NCI-H526 (cell line): ENCODE measurements at regions not wholly inside any gene's neighbourhood (a gene's known extent, or its start where the extent isn't known, plus 50 kb on each side); places are given as distances from the start of the nearest gene placed in this dataset.
"Not testable (repeated sequence)": the region's sequence is repeated elsewhere in the genome, so short reads cannot be mapped to it uniquely, and the experiment has no call there.

Source experiments
- DNase-seq, 2 experiments: peaks; one replicate each; lab custom pipeline; 2025; lab: John Stamatoyannopoulos, UW

DNA sequence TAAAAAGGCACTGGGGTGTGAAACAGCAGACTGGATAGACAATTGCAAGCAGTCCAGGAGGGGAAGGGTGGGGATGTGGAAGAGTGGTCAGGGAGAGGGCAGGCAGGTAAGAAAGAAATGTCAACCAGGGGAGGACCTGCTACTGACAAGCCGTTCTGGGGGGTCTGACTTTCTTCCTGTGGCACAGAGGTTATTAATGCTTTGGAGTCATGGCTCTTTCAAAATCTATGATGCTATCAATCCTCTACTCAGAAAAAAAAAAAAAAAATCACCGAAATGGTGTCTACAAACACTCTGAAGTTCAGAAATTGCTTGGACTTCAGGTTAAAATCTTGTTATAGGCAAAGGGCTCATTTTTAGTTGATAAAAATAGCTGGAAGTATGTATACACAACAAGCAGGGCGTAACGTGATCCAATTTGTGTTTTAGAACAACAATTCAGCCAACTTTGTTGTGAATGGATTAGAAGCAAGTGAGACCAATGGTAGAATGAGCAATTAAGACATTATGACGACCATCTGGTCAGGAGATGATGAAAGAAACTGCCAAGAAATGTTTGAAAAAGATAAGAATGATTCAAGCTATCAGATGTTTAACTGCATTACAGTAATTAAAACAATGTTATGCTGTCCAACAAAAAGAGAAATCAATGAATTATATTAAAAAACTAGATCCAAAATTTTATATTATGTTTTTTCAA, 255.2 kb downstream of the DEPDC1B start:
- DNase-seq, result no peak

DNA sequence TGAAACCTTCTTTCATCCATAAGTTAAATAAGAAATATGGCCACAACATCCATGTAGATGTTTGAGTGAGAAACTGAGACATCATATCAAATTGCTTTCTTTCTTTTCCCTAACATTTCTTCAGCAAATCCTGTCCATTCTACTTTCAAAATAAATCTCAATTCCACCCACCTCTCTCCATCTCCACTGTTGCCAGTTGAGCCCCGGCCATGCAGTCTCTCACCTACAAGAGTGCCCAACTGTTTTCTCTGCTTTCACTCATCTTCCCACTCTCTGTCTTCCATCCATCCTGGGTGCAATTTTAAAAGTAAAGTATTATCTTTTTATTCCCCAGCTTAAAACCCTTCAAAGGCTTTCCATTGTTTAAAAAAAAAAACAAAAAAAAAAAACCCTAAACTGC, 260.4 kb downstream of the DEPDC1B start:
- DNase-seq, result no peak

DNA sequence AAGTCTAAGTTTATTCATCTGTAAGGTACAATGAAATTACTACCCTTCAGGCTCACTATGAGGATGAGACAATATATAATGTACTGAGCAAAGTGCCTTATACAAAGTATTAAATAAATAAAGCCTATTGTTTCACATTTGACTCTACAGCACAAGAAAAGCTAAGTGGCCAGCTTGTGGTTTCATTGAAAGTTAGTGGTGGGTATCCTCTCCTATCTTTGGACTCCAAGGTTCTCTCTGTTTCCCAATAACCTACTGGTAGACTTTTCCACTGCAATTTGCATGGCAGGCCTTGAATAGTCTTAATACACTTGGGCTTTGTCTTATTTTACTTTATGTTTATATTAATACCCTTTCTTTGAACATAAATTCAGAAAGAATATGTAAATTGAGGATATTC, 262.7 kb downstream of the DEPDC1B start:
- no peak for DNase-seq

DNA sequence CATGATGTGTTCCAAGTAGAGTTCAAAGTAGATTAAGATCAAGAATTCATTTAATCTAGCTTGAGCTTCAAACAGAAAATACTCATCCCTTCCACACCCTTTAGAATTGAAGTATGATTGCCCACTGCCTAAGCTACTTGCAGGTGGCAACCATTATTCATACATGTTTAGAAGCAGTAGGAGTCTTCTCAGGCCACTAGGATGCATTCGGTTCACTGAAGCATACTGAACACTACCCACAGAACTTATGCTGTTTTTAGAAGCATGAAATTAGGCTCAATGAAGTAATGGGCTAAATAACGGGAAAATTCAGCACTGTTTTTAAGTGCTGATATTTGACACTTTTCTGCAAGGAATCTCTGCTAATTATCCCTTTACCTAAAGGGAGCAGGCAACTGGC, 263.4 kb downstream of the DEPDC1B start:
- no peak for DNase-seq

DNA sequence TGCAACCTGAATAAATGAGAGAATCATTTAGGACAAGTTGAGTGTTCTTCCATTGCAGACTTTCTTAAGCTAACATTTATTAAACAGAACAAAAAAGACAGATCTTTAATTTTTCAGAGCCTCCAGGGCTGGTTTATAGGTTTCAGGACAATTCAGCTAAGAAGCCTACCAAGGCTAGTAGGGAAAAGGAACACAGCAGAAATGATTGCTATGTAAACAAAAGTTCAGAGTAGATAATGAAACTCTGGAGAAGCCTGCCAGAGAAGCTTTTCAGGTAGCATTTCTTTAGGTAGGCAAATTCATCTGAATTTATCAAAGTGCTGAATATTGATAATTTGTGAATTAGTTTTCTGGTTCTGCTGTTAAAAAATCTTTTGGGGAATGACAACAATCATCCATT, 264.2 kb downstream of the DEPDC1B start:
- no peak for DNase-seq

DNA sequence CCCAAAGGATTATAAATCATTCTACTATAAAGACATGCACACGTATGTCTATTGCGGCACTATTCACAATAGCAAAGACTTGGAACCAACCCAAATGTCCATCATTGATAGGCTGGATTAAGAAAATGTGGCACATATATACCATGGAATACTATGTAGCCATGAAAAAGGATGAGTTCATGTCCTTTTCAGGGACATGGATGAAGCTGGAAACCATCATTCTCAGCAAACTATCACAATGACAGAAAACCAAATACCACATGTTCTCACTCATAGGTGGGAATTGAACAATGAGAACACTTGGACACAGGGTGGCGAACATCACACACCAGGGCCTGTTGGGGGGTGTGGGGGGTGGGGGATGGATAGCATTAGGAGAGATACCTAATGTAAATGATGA, 273.8 kb downstream of the DEPDC1B start:
- not testable (repeated sequence) for DNase-seq

DNA sequence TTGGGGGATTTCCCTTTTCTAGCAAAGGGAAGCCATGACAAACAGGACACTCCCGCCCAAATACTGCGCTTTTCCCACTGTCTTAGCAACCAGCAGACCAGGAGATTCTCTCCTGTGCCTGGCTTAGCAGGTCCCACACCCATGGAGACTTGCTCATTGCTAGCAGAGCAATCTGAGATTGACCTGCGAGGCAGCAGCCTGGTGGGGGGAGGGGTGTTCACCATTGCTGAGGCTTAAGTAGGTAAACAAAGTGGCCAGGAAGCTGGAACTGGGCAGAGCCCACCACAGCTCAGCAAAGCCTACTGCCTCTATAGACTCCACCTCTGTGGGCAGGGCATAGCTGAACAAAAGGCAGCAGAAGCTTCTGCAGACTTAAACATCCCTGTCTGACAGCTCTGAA, 279.2 kb downstream of the DEPDC1B start:
- not testable (repeated sequence) for DNase-seq

DNA sequence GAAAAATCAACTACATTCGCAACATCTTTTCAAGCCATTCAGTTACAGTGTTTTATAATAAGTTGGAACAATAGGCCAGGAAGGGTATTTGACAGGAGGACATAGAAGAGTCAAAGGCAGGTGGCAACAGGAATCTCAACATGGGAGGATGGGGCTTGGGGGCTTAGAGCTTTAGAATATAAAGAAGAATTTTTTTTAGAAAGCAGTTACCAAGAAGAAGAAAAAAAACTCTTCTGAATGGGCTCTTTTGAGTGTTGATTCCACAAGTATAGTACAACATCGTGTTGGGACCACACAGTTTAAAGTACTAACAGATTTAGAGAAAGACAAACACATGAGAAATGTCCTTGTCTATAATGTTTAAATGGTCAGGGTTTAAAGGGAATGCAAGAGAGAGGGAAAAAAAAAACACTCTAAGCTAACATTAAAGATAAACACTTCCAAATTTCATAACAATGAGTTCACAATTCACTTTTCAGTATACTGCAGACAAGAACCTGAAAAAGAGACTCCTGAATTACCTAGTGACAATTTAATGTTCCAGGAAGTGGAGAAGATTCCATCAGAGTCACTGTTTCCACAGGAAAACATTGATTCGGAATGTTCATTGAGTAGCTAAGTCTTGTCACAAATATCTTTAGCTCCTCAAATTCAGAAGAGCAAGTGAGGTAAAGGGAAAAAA, 282.3 kb downstream of the DEPDC1B start:
- no peak for DNase-seq

DNA sequence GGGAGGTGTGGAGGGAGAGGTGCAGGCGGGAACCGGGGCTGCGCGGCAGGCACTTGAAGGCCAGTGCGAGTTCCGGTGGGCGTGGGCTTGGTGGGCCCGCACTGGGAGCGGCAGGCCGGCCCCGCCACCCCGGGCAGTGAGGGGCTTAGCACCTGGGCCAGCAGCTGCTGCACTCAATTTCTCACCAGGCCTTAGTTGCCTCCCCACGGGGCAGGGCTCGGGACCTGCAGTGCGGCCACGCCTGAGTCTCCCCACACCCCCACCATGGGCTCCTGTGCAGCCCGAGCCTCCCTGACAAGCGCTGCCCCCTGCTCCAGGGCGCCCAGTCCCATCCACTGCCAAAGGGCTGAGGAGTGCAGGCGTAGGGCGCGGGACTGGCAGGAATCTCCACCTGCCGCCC, 284.5 kb downstream of the DEPDC1B start:
- no peak for DNase-seq

DNA sequence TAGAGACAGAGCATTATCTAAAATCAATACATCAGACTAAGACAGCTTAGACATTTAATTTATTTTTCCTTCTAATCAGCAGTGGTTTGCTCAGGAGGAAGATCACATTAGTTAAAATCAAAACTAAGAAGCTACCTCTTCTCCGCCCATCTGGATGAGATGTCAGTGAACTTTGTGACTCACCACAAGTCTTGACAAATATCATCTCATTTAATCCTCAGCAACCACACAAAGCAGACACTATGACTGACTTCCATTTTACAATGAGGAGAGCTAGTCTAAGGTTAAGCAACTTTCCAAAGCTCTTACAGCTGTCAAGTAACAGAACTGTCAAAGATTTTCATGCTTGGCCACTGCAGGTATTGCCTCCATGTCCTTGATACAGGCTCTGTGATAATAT, 289.5 kb downstream of the DEPDC1B start:
- DNase-seq, result no peak

DNA sequence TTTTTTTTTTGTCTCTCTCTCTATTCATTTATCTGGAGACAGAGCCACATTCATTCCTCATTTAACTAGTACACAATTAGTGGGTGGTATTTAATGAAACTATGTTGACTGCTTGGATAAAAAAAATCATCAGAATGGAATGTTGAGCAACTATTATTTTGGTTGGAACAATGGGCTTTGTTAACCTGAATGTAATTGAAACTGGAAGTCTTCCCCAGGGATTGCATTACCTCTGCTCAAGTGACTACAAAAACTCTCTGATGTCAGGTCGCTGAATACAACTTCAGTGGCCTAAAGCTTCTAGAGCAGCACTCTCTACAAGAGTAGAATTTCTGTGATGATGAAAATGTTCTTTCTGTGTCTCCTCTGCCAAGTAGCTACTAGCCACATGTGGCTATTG, 295.8 kb downstream of the DEPDC1B start:
- DNase-seq, result no peak

DNA sequence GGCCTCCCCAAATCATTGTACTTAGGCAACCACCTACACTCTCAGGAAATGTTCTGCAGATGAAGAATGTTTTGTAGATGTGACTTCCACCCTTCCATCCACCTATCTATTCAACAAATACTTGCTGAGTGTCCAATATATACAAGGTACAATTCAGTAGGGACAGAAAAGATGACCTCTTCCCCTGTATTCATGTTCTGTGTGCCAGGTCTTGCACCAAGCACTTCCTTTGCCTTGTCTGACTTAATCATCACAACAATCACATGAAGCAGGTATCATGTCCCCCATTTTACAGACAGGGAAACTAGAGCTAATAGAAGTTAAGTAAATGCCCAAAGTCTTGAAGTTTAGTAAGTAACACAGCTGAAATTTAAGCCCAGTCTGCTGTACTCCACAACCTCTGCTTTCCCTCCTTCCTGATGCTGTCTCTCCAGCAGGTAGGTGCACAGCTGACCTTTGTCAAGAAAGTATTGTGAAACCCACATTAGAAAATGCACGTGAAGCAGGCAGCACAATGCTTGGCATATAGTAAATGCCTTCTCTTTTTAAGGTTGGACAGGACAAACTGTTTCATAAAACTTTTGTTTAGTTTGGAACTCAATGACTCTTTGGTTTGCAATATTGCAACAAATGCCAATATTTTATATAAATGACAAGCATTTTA, 296.5 kb downstream of the DEPDC1B start:
- DNase-seq, result no peak

DNA sequence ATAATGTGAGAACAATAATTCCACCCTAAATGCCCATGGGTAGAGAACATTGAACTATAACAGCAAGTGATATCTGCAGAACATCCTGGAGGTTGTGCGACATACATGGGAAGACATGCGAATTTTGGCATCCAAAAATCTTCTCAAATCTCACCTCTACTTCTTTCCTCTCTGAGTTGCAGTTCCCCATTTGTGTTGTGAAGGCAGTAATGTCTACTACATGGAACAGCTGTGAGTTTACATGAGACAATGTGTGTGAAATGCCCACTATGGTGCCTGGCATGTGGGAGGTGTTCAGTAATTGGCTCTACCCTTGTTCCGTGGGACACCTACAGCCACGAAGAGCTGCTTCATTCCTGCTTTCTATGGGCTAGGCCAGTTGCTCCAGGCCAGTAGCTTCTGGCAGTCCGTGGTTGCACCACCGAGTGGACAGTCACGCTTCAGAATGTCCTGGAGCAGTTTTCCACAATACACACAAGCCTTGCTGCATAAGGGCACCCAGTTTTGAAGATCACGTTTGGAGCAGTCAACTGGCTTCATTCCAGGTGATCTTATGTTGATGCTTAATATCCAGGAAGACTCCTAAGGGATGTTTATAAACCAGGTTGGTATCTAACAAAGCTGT, 297.7 kb downstream of the DEPDC1B start:
- DNase-seq, result no peak

DNA sequence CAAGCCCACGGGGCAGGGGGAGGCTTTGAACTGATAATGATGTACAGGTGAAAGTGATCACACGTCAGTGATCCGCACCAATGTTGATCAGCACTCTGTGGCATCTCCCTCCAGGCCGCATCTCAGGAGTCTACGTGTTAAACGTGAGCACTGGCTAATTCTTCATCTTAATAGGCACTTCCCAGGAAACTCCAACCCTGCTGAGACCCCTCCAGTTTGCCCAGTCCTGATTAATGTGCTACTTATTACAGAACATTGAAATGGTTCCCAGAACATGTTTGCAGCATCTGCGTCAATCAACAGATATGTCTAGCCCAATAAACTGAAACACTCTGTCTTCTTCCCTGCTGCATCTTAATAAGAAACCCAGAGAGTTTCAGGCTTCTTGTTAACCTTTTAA, 298.4 kb downstream of the DEPDC1B start:
- no peak for DNase-seq

DNA sequence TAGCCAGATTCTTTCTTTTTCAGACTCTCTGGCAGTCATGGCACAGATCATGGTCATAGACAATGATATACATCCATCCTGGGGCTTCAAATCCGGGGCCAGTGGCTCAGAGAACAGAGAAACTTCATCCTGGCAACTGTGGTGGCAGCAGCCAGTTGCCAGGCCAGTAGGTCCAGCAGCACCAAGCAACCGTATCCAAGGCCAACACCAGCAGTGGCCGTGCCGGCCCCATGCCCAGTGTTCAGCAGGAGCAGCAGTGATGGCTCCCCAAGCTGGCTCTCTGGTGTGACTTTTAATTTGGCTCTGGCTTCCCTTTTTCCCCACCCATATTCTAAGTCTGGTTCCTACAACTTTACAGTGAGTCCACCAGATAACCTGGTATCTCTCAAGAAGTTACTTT, 300.5 kb downstream of the DEPDC1B start:
- DNase-seq, result no peak

DNA sequence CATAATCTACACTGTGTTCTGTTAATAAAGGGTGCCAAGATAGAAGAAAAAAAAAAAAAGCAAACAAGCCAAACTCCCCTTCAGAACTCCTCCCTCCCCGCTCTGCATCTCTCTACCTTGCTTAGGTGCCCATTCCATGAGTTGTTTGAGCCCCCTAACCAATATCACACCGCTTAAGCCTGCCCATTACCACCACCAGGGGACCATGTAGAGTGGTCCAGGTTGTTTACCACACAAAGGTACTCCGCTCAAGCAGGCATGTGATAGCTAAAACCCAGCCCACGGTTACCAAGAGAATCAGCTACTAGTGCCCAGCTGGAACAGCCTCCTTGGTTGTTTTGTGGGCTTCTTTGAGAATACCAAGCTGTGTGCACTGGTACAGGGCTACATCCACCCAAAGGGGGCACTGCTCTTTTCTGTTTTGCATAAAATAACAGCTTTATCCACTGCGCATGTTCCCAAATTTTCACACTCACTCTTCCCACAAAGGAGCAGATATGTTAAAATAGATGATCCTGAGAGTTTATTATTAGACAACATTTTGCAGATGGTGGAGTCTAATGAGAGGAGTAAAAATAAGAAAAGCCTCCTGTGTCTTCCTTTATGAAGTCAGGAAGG, 304.1 kb downstream of the DEPDC1B start:
- DNase-seq, result no peak

DNA sequence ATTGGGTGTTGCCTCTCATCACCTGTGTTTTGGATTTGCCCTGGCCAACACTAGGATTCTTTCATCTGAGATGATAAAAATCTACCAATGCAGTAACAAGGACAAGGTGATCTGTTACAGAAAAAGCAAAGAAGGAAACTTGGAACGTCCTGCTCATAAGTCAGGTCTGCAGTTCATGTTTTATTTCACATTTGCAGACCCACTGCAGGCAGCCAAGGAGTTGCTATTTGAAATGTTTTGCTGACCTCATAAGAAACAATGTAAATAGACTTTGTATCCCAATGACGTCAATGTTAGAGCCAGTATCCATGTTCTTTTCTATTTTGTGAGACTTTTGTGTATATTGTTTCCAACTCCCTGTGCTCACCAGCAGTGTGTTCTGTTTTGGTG, 312.9 kb downstream of the DEPDC1B start:
- no peak for DNase-seq

DNA sequence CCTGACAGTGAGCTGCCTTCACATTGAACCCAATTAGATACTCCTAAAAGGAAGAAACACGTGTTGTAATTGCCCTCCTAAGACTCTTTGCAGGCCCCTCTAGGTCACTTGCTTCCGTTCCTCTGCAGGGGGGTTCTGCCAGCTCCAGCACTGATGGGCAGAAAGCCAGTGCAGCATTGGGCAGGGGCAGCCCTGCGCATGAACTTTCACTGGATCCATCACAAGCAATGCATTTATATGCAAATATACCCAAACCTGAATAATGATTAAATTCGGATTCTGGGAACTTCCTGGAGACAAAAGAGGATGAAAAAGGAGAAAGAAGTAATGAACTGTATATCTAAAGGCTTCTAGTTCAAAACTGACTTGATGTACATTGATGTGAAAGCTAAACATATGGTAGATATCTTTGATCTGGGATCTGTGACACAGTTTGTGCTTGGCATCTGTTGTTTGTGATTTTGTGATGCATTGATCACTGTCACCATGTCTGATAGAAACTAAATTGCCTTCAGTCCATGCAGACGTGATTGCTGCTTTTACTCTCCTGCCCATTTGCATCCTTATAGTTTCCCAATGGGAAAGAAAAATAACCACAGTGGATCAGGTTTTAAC, 313.4 kb downstream of the DEPDC1B start:
- DNase-seq, result no peak

DNA sequence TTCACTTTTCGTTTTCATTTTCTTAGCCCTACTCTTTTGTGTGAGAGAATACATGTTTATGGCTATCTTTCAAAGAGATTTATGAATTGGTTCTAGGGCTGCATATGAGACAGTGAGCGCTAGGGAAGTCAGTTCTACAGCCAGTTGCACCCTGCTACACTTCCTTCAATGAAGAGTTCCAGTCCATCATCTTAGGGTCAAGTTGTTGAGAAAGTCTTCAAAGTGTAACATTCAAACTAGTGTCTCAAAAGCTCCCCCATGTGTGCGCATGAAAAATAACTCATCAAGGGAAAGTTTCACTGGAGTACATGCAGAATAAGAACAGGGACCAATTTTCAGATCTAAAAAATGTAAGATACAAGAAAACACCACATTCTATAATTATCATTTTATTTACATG, 317.2 kb downstream of the DEPDC1B start:
- no peak for DNase-seq

DNA sequence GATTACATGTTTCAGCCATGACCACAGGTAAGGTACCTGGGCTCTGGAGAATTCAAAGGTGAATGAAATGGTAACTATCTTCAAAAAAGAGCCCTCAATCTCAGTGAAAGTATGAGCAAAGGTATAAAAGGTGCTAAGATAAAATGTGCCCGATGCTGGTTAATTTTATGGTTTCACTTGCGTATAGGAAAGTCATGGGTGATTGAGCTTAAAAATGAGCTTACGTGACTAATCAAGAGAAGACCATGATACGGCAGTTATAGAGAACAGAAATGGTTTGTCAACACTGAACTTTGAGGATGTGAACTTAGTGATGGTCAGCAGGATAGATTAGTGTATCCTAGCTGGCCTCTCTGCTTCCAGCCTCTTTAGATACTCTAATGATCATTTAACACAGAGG, 320.1 kb downstream of the DEPDC1B start:
- no peak for DNase-seq

DNA sequence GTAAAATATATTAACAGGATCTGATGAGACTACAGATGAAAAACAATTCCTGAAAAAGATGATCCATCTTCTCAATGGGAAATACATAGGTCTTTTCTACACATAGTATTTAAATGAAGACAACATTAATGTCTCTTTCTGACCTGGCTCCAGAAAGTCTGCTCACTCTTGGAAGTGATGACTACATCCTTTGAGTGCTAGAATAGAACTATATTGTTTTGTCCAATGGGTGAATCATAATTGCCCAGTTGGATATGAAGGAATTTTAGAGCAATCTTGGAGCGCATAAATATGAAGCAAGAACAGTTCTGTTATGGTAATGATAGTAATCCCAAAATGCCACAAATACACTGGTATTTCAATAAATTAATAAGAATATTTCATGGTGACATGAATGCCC, 322.1 kb downstream of the DEPDC1B start:
- no peak for DNase-seq

DNA sequence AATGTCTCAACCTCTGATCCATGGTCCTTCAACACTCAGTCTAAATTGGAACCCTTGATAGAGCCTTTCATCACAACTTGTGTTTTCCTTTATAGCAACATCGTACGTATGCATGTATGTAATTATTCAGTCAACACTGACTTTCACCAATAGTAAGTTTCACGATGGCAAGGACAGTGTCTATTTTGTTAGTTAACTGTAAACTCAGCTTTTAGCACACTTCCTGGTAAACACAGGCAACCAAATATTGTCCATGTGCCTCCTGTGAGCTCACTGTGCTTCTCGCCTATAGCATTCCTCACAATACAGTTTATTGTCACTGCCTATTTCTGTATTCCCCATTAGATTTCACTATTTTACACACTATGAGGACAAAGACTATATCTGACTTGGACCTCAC, 323.1 kb downstream of the DEPDC1B start:
- no peak for DNase-seq
